Activated CD4-positive, alpha-beta T cell treated with anti-CD3 and anti-CD28 coated beads for 24 hours (primary cell): ENCODE measurements at regions not wholly inside any gene's neighbourhood (a gene's known extent, or its start where the extent isn't known, plus 50 kb on each side); places are given as distances from the start of the nearest gene placed in this dataset.

Experiments
- DNase-seq, 2 donors: peaks; one replicate each; pipeline ENCODE4 v3.0.0-alpha.2; 2020; ENCODE audit warnings: low read depth in 2 of 2

DNA sequence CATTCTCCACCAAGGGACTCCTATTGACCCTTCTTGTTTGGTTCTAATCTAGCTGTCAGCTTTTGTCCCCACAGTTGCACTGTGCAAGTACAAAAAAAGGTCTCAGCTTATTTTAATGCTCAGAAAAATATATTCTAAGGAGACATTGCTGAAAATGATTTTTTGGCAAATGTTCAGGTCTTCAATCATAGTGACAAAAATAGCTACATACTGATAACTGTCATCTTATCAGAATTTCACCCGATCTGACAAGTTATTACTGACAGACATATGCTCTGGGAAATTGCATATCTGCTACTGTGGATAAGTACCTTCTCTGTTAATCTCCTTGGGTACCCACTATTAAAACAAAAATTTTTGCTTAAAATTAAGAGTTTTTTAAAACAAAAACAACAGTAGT lies 263.6 kb downstream of the FLRT2 start:
- DNase-seq = no peak

DNA sequence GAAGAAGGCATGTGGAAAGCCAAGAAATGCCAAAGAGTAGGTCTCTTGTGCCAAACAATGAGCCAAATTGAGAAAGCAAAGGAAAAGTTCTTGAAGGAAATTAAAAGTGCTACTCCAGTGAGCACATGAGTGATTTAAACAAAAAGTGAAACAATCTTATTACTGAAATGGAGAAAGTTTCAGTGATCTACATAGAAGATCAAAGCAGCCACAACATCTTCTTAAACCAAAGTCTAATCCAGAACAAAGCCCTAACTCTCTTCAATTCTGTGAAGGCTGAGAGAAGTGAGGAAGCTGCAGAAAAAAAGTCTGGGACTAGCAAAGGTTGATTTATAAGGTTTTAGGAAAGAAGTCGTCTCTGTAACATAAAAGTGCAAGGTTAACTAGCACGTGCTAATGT lies 259.6 kb downstream of the FLRT2 start:
- DNase-seq = no peak

DNA sequence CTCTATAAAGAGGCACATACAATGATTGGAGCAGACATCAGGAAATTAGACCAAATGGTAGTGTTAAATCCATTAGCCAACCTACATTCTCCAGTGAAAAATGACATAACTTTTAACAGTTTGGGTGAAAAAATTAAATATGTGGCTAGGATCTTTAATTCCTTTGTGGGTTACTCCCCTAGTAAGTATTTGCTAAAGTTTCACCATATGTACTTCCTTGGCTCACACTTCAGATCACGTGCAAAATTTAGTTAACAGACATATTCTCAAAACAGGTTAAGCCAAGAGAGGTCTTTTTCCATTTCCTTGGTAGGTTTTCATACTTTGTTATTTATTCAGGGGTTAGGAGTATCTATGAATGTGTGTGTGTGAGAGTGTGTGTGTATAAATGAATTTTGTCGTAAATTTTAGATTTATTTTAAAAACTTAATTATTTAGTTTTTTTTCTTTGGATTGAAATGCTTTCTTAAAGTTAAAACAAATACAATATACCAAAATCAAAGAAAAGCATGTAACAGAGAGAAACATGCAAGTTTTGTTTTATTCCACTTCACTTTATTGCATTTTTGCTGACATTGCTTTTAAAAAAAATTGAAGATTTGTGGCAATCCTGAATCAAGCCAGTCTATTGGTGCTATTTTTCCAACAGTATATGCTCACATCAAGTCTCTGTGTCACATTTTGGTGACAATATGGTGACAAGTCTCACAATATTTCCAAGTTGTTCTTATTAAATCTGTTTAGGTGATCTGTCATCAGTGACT lies 258.7 kb downstream of the FLRT2 start:
- DNase-seq = no peak

DNA sequence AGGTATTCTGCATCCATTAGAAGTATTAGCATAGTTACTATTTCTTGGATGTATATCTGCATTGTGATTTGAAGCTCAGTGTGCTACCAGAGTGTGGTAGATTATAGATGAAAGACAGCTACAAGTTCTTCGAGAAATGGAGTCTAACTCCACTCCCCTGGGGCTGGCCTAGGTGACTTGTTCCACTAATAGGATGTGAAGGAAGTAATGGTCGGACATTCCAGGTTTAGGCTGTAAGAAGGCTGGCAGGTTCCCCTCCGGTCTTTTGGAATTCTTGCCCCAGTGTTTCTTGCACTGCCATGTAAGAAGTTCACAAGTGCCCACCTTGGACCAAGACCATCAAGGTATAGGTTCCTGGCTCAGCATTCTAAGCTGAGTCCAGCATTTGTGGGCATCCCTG lies 236.4 kb downstream of the FLRT2 start:
- DNase-seq = no peak

DNA sequence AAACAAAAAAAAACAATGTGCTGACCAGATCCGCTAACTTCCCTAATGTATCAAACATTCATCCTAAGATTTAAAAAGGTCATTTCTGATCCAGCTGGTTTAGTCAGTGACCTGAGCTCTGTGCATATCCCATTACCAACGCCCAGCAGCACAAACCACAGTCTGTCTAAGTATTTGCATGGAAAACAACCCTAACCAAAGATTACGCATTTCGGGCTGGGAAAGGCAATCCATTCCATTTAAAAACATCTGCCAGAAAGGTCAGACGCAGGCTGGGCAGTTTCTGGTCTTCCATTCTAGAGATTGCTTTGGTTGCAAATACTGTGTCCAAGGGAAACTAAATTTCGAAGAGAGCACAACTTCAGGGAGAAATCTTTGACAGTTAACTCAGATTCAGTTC lies 234.9 kb downstream of the FLRT2 start:
- no peak for DNase-seq

DNA sequence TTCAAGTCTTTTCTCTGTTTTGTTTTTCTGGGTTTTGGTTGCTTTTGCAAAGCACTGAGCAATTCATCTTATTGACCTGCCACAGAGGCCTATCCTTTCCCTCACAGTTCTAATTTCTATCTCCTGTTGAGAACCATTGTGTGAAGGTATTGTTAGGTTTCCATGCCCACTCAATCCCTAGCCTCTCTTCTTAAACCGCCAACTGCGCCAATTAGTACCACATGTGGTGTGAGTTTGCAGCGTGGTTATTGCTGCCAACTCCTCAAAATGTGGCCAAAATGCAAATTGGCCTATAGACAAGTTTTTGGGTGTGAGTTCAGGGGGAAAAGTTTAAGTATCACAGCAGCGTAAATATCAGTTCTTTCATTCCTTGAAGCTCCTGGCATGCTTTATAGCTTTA lies 232.6 kb downstream of the FLRT2 start:
- no peak for DNase-seq

DNA sequence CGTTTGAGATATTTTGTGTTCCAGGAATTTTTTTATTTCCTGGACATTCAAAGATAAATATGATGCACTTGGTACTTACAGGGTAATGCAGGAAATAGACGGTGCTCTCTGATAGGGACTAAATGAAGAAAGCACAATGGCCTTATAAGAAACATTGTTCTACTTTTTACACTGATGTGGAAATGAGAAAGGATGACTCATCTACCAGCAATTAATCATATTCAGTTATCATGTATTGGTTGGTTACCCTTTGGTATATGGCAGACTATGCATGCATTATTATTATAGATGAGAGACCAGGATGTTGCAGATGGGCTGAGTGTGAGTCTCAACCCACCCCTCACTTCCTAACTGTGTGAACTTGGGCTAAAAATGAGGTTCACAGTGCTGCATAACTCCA lies 222.2 kb downstream of the FLRT2 start:
- no peak for DNase-seq

DNA sequence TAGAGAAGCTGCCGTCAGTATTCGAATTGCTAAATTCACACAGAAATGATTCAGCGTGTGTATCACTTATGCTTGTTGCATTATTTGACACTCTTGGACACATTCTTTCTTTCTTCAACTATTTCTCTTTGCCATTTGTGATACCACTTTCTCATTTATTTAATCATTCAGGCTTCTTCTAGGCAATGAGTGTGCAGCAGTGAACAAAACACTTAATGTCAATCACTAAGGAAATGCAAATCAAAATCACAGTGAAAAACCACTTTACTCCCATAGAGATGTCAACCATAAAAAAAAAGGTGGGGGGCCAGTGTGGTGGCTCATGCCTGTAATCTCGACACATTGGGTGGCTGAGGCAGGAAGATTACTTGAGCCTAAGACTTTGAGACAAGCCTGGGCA lies 214.6 kb downstream of the FLRT2 start:
- no peak for DNase-seq

DNA sequence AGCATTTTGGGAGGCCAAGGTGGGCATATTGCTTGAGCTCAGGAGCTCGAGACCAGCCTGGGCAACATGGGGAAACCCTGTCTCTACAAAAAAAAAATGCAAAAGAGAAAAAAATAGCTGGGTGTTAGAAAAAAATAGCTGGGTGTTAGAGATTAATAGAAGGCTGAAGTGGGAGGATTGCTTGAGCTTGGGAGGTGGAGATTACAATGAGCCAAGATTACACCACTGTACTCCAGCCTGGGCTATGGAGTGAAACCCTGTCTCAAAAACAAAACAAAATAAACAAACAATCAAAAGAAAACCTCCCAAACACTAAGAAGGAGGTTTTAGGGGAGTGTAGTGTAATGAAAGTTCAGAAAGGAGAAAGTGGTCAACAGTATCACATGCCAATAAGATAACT lies 202.1 kb downstream of the FLRT2 start:
- DNase-seq = no peak

DNA sequence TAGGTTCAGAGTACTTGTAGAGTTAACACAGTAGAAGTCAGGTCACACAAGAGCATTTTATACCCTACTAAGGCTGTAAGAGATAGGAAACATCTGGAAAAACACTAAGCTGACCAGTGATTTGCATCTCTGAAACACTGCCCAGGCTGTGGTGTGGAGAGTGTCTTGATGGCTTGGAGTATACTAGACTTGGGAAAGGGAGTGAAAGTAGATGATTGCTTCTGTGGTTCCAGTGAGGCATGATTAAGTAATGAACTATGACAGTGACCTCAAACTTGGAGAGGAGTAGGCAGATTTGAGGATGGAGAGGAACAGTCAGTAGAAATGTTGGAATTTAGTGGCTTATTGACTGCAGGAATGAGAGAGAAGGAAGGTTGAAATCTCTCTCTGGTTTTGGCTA lies 201.2 kb downstream of the FLRT2 start:
- no peak for DNase-seq

DNA sequence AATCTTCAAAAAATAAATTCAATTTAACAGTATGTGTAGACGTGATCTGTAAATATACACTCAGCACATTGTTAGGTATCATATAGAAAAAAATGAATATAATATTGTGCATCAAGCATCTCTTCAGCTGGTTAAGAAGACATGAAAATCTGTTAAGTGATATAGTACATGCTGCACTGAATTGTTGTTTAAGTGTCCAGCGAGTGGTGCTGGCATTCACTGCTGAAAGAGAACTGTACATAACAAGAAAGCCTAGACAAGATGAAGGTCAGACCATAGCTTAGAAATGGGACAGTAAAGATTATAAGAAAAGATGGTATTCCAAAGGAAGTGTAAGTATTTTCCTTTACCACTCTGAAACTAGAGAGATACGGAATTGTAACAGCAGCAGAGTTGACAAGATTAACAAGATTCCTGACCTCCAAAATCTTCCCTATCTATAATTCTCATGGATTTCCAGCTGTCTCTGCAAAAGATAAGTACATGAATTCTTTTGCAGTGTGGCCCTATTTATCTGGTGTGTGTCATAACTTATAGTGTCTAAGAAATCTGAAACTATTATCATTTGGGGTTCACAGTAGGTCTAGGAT lies 198.6 kb downstream of the FLRT2 start:
- DNase-seq = no peak

DNA sequence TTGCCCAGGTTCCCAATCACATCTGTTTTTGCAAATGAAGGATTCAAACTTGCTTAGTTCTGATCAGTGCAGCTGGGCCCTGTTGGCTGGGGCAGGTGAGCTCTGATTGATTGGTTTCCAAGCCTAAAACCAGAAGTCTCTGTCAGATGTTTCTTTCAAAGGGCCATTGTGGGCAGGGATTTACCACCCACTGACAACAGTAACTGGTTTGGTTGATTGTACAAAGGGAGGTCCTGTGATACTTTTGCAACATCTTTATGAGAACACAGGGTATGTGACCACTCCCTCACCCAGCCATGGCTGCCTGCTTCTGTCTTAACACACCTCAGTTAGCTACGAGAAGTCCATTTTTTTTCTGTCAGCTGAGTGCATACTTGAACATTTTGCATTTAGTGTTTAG lies 184.1 kb downstream of the FLRT2 start:
- no peak for DNase-seq

DNA sequence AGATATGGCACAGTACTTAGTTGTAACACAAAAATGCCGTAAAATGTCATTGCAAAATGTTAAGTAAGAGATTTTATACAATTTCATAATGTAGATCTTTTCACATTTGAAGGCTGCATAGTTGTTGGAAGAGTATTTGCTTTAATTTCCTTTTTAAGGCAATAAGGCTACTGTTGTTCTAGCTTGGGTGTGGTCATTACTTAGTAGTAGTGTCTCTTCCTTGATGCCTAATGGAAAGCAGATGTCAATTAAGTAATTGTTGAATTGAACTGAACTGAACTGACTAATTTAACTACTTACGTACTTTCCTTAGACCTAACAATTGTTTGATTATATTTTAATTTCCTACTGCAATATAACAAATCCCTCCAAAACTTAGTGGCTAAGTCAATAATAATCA lies 181.7 kb downstream of the FLRT2 start:
- no peak for DNase-seq
